NCI-H1694 (cell line): ENCODE measurements at regions not wholly inside any gene's neighbourhood (a gene's known extent, or its start where the extent isn't known, plus 50 kb on each side); places are given as distances from the start of the nearest gene placed in this dataset.

Experiments
- DNase-seq: peaks from one replicate; lab custom pipeline; 2025; lab: John Stamatoyannopoulos, UW

GRCh38 chr22:48440673-48441552 lies 1386.8 kb downstream of the BRD1 start:
- DNase-seq = no peak

- DNase-seq = no peak
These were observed 1387.5 kb downstream of the BRD1 start for GRCh38 chr22:48440176-48440575.

GRCh38 chr22:48439560-48440135 lies 1388.0 kb downstream of the BRD1 start:
- DNase-seq = no peak

GRCh38 chr22:48438800-48439559 lies 1388.7 kb downstream of the BRD1 start:
- DNase-seq = no peak

- DNase-seq = no peak
These were observed 1389.6 kb downstream of the BRD1 start for GRCh38 chr22:48438096-48438495.

- no peak for DNase-seq
These were observed 1391.3 kb downstream of the BRD1 start for GRCh38 chr22:48436201-48436931.

- no peak for DNase-seq
These were observed 1392.8 kb downstream of the BRD1 start for GRCh38 chr22:48434868-48435250.

- DNase-seq = no peak
These were observed 1393.4 kb downstream of the BRD1 start for GRCh38 chr22:48434156-48434867.

GRCh38 chr22:48433647-48434046 lies 1394.0 kb downstream of the BRD1 start:
- DNase-seq = no peak

GRCh38 chr22:48432781-48433518 lies 1394.7 kb downstream of the BRD1 start:
- DNase-seq = no peak

- no peak for DNase-seq
These were observed 1395.9 kb downstream of the BRD1 start for GRCh38 chr22:48431536-48432315.

- DNase-seq = no peak
These were observed 1396.7 kb downstream of the BRD1 start for GRCh38 chr22:48431014-48431413.

- DNase-seq = no peak
These were observed 1398.1 kb downstream of the BRD1 start for GRCh38 chr22:48429446-48430020.

GRCh38 chr22:48428631-48429371 lies 1398.9 kb downstream of the BRD1 start:
- no peak for DNase-seq

- DNase-seq = no peak
These were observed 1399.9 kb downstream of the BRD1 start for GRCh38 chr22:48427731-48428211.

- no peak for DNase-seq
These were observed 1401.0 kb downstream of the BRD1 start for GRCh38 chr22:48426466-48427380.

GRCh38 chr22:48425641-48426040 lies 1402.0 kb downstream of the BRD1 start:
- DNase-seq = no peak

GRCh38 chr22:48425091-48425506 lies 1402.6 kb downstream of the BRD1 start:
- no peak for DNase-seq
